Osteocyte (in vitro differentiated cells): ENCODE measurements at regions not wholly inside any gene's neighbourhood (a gene's known extent, or its start where the extent isn't known, plus 50 kb on each side); places are given as distances from the start of the nearest gene placed in this dataset.

Source experiments
- DNase-seq: peaks from one replicate; pipeline ENCODE4 v3.0.0; 2021; ENCODE audit warnings: mixed read lengths; ENCODE audit not compliant: unreplicated experiment; ENCODE audit errors: extremely low spot score
- H3K27ac Mint-ChIP-seq: one replicate; pipeline ENCODE4 v1.8.0; 2021; ENCODE audit warnings: mild to moderate bottlenecking, mixed read lengths; ENCODE audit not compliant: unreplicated experiment
- H3K27me3 Mint-ChIP-seq: one replicate; pipeline ENCODE4 v1.8.0; 2021; ENCODE audit warnings: mixed read lengths; ENCODE audit not compliant: unreplicated experiment
- H3K36me3 Mint-ChIP-seq: one replicate; pipeline ENCODE4 v1.8.0; 2021; ENCODE audit warnings: mixed read lengths; ENCODE audit not compliant: unreplicated experiment
- H3K4me1 Mint-ChIP-seq: one replicate; pipeline ENCODE4 v1.8.0; 2021; ENCODE audit warnings: mixed read lengths; ENCODE audit not compliant: unreplicated experiment
- H3K4me3 Mint-ChIP-seq: one replicate; pipeline ENCODE4 v1.8.0; 2021; ENCODE audit warnings: mild to moderate bottlenecking, moderate library complexity, mixed read lengths; ENCODE audit not compliant: unreplicated experiment
- H3K9me3 Mint-ChIP-seq: one replicate; pipeline ENCODE4 v1.8.0; 2021; ENCODE audit warnings: mixed read lengths; ENCODE audit not compliant: unreplicated experiment
- TF ChIP-seq, protein P1 (sequence below): fragments of 200-600 bp; sonication (generic); IDR thresholded peaks from 2 replicates; pipeline ENCODE4 v1.5.0; 2021; ENCODE audit warnings: antibody characterized with exemption, mild to moderate bottlenecking, moderate library complexity

DNA sequence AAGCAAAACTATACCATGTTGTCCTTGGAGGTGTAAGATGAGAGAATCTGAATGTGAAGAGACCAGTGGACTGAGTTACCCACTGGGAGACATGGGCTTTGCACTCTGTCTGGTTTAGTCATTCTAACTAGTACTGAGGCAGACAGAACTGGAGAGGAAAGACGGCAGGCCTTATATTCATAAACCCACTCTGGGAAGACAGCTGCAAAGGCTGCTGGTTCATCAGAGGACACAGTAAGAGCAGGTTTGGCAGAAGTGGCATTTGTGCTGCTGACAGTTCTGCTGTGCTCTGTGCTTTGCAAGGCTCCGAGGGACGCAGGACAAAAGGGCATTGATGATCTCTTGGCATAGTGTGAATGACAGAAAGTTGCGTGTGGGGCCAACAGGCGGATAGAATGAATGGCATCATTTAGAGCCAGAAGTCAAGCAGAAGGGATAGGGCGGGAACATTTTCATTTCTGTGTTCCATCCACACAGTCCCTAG is 142.3 kb upstream of the TENT5A start:
- DNase-seq = no peak
- Mint-ChIP-seq H3K4me1 (peaks cover 21% of the 10 kb centered on the region), H3K36me3 (no peaks in the 10 kb centered on the region), H3K4me3 (no peak overlapping the region), H3K9me3 (no peaks in the 10 kb centered on the region), H3K27ac (no peak overlapping the region), H3K27me3 (no peaks in the 10 kb centered on the region)
- TF ChIP-seq, protein P1, sequence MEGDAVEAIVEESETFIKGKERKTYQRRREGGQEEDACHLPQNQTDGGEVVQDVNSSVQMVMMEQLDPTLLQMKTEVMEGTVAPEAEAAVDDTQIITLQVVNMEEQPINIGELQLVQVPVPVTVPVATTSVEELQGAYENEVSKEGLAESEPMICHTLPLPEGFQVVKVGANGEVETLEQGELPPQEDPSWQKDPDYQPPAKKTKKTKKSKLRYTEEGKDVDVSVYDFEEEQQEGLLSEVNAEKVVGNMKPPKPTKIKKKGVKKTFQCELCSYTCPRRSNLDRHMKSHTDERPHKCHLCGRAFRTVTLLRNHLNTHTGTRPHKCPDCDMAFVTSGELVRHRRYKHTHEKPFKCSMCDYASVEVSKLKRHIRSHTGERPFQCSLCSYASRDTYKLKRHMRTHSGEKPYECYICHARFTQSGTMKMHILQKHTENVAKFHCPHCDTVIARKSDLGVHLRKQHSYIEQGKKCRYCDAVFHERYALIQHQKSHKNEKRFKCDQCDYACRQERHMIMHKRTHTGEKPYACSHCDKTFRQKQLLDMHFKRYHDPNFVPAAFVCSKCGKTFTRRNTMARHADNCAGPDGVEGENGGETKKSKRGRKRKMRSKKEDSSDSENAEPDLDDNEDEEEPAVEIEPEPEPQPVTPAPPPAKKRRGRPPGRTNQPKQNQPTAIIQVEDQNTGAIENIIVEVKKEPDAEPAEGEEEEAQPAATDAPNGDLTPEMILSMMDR = no peak

DNA sequence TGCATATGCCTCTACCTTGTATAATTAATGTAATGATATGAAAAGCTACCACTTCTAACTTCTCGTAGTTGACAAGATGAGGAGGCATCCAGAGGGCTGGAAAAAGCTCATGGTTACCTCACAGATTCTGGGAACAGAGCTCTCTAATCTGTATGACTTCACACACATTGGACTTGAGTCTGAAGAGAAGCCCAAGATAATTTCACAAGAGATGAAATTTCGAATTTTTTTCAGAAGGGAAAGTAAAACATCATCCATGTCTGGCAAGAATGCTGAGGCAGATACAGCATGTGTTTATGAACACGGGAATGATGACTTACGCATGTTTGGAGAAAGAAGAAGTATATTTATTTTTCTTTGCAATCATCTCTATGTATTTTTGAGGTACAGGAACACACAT is 141.8 kb upstream of the TENT5A start:
- H3K4me3 Mint-ChIP-seq = no peak overlapping the region
- H3K4me1 Mint-ChIP-seq = peaks cover 19% of the 10 kb centered on the region
- no peaks in the 10 kb centered on the region for H3K27me3 Mint-ChIP-seq
- no peak overlapping the region for H3K27ac Mint-ChIP-seq
- DNase-seq = no peak
- H3K36me3 Mint-ChIP-seq = no peaks in the 10 kb centered on the region
- TF ChIP-seq, protein P1 = no peak
- H3K9me3 Mint-ChIP-seq = no peaks in the 10 kb centered on the region

DNA sequence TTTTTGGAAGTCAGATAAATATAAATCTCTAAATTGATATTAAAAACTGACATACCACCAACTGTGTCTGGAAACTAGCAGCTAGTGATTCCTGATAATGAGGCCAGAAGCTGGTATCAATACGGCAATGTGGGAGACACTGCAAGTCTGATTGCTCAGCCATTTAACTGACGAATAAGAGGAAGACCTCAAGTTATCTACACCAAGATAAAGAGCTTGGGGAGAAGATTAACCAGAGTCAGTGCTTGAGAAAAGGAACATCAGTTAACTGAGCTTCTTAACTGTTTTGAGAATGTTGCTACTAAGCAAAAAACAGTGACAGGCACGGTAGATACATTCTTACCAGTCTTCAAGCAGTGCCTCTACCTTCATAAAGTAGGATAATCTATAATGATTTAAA is 140.4 kb upstream of the TENT5A start:
- H3K9me3 Mint-ChIP-seq = no peaks in the 10 kb centered on the region
- no peaks in the 10 kb centered on the region for H3K27me3 Mint-ChIP-seq
- no peaks in the 10 kb centered on the region for H3K36me3 Mint-ChIP-seq
- H3K4me1 Mint-ChIP-seq = peaks cover 17% of the 10 kb centered on the region
- no peak overlapping the region for H3K27ac Mint-ChIP-seq
- no peak for DNase-seq
- H3K4me3 Mint-ChIP-seq = no peak overlapping the region
- TF ChIP-seq, protein P1 = no peak

DNA sequence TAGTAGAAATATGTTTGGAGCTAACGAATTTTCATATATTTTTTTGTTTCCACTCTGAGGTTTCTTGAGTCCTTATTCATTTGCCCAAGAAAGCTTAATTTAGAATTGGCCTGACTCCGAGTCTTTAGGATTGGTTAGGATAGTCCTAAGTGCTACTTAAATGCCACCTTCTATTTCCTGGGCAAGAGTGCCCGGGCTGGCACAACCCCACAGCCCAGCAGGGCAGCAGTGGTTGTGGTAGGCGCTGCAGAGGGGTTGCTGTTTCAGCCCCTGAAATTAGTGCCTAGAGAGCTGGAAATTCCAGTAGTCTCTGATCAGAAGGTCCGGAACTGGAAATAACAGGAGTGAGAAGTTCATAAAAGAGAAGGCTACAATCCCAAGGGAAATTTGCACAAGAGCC is 139.4 kb upstream of the TENT5A start:
- Mint-ChIP-seq H3K27ac (no peak overlapping the region), H3K4me1 (peaks cover 10% of the 10 kb centered on the region)
- TF ChIP-seq, protein P1 = no peak

DNA sequence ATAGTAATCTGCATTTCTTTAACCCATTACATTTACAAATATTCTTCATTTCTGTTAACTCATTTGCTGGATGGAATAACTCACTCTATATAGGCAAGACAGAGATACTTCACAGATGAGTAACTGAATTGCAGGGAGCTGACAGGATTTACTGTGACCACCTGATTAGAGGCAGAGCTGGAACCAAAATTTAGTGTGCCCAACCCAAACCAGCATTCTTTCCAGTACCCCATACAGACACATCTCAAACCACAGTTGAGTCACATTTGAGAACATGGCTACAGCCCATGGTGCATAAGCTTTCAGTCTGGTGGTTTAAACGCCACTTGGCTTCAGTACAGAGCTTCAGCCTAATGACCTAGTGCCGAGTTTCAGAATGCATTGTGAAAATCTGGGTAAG is 138.4 kb upstream of the TENT5A start:
- Mint-ChIP-seq H3K27me3 (no peaks in the 10 kb centered on the region), H3K4me1 (peaks cover 2% of the 10 kb centered on the region), H3K4me3 (no peak overlapping the region), H3K27ac (no peak overlapping the region), H3K36me3 (no peaks in the 10 kb centered on the region), H3K9me3 (no peaks in the 10 kb centered on the region)
- no peak for DNase-seq
- TF ChIP-seq, protein P1 = no peak

More for the DNA sequence above, 139.4 kb upstream of the TENT5A start:
- no peak for DNase-seq
- no peaks in the 10 kb centered on the region for H3K27me3 Mint-ChIP-seq
- H3K9me3 Mint-ChIP-seq = no peaks in the 10 kb centered on the region
- no peaks in the 10 kb centered on the region for H3K36me3 Mint-ChIP-seq
- H3K4me3 Mint-ChIP-seq = no peak overlapping the region
